PC-3 (cell line): ENCODE measurements at regions not wholly inside any gene's neighbourhood (a gene's known extent, or its start where the extent isn't known, plus 50 kb on each side); places are given as distances from the start of the nearest gene placed in this dataset.

ENCODE experiments used
- ATAC-seq: fragments of 200-7000 bp; cut with Tn5 transposase; 2 replicates; pipeline ENCODE4 v1.9.1; 2020; ENCODE audit warnings: mild to moderate bottlenecking, moderate library complexity
- BruUV-seq: library from RNA; stranded (reverse); fragments of 400-500 nt; replicated peaks from 2 replicates; lab custom pipeline; 2021; lab: Mats Ljungman, UMichigan
- CTCF ChIA-PET: fragments of 300-600 bp; sonication (Branson Sonifier 250); formaldehyde crosslinking; loops from one replicate; lab custom pipeline; 2022; ENCODE audit warnings: antibody characterized with exemption; lab: Charles Lee
- POLR2A ChIA-PET: fragments of 300-600 bp; sonication (Branson Sonifier 250); formaldehyde crosslinking; loops from one replicate; lab custom pipeline; 2022; ENCODE audit warnings: antibody characterized with exemption; ENCODE audit not compliant: unreplicated experiment; lab: Charles Lee
- DNase-seq: peaks from one replicate; pipeline ENCODE4 v3.0.0-alpha.2; 2015
- H2AFZ ChIP-seq: fragments of 300-600 bp; sonication (generic); 2 replicates; pipeline ENCODE4 v1.6.0; 2016; ENCODE audit warnings: antibody characterized with exemption, low read length
- H3F3A ChIP-seq: fragments of 300-600 bp; sonication (generic); one replicate; pipeline ENCODE4 v1.6.0; 2017; ENCODE audit warnings: antibody characterized with exemption, low read length, control low read depth, mild to moderate bottlenecking; ENCODE audit not compliant: unreplicated experiment
- H3K27ac ChIP-seq: fragments of 300-600 bp; sonication (generic); 2 replicates; pipeline ENCODE4 v1.5.1; 2016; ENCODE audit warnings: mild to moderate bottlenecking, low read length
- H3K27me3 ChIP-seq: fragments of 300-600 bp; sonication (generic); 2 replicates; pipeline ENCODE4 v1.6.1; 2016; ENCODE audit warnings: low read length, mixed read lengths
- H3K36me3 ChIP-seq: fragments of 300-600 bp; sonication (generic); 2 replicates; pipeline ENCODE4 v1.6.1; 2016; ENCODE audit warnings: low read depth, mixed run types, low read length, mixed read lengths
- H3K4me1 ChIP-seq: fragments of 300-600 bp; sonication (generic); 2 replicates; pipeline ENCODE4 v1.5.1; 2016; ENCODE audit warnings: low read length; ENCODE audit not compliant: insufficient read depth
- H3K4me2 ChIP-seq: fragments of 300-600 bp; sonication (generic); 2 replicates; pipeline ENCODE4 v1.6.0; 2016; ENCODE audit warnings: low read length
- H3K4me3 ChIP-seq: fragments of 300-600 bp; sonication (generic); 2 replicates; pipeline ENCODE4 v1.5.1; 2016; ENCODE audit warnings: mild to moderate bottlenecking, low read length, mixed read lengths
- H3K79me2 ChIP-seq: fragments of 300-600 bp; sonication (generic); 2 replicates; pipeline ENCODE4 v1.6.1; 2017; ENCODE audit warnings: low read length, mixed read lengths
- H3K9ac ChIP-seq: fragments of 300-600 bp; sonication (generic); 2 replicates; pipeline ENCODE4 v1.6.0; 2016; ENCODE audit warnings: mild to moderate bottlenecking, low read length
- H3K9me2 ChIP-seq: fragments of 300-600 bp; sonication (generic); replicated peaks from 2 replicates; pipeline ENCODE4 v1.6.1; 2016; ENCODE audit warnings: mixed run types, low read length, mixed read lengths
- H3K9me3 ChIP-seq: fragments of 300-600 bp; sonication (generic); 2 replicates; pipeline ENCODE4 v1.6.1; 2016; ENCODE audit warnings: low read length, mixed read lengths
- H4K20me1 ChIP-seq: fragments of 300-600 bp; sonication (generic); 2 replicates; pipeline ENCODE4 v1.6.1; 2016; ENCODE audit warnings: low read length, mixed read lengths
- EZH2 ChIP-seq: fragments of 300-600 bp; sonication (generic); IDR thresholded peaks from one replicate; pipeline ENCODE4 v1.6.1; 2017; ENCODE audit warnings: antibody characterized with exemption, mild to moderate bottlenecking, low read length; ENCODE audit not compliant: unreplicated experiment
- EZH2phosphoT487 ChIP-seq: fragments of 300-600 bp; sonication (generic); IDR thresholded peaks from 2 replicates; pipeline ENCODE4 v1.6.1; 2018; ENCODE audit warnings: mild to moderate bottlenecking, antibody characterized with exemption, low read length, borderline replicate concordance
- intact Hi-C: fragments of 100-400 bp; cut with micrococcal nuclease; formaldehyde crosslinking; loops from 2 replicates; pipeline ENCODE4 v1.9.0; 2023
- TF ChIP-seq, protein P1 (sequence below): fragments of 300-600 bp; sonication (generic); conservative IDR thresholded peaks from 2 replicates; pipeline ENCODE4 v1.5.1; 2017; ENCODE audit warnings: antibody characterized with exemption, low read depth, mild to moderate bottlenecking, low read length

DNA sequence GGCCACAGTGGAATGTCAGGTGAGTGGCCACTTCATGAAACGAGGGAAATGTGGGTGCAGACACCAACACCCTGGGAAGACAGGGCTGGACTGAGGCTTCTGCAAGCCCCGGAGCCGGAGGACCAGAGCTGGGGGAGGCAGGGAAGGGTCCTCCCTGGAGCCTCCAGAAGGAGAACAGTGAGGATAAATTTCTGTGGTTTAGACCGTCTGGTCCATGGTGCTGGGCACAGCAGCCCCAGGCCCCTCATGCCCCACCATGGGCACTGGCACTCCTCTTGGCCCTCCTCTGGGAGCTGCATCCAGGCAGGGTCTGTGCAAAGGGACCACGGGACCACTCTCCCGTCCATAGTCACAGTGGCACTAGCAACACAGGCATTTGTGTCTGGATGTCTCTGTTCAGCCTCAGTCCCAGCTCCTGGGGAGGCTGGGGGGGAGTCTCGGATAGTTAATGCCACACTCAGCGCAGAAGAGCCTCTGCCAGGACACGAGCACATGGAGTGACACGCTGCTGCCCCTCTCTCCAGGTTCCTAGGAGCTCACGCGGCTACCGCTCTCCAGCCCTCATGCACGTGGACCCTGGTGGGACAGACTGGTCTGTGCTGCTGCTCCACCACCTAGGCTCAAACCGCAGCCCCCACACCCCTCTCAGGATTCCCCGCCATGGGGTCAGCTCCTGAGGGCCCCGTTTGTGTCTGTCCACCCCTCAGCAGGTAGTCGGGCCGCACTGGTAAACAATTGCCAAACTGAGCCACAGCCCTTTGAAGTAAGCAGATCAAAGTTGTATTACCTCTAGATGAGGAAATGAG lies 305.9 kb upstream of the SALL3 start:
- no peak overlapping the region for H3K4me2 ChIP-seq
- no peaks in the 10 kb centered on the region for H3F3A ChIP-seq
- H2AFZ ChIP-seq, result no peak overlapping the region
- H3K27ac ChIP-seq, result no peak overlapping the region
- ATAC-seq (no peak), DNase-seq (no peak)
- H3K9ac ChIP-seq, result no peak overlapping the region
- no peaks in the 10 kb centered on the region for H3K9me2 ChIP-seq
- H4K20me1 ChIP-seq, result no peaks in the 10 kb centered on the region
- H3K79me2 ChIP-seq, result no peaks in the 10 kb centered on the region
- peaks cover 64% of the 10 kb centered on the region for H3K27me3 ChIP-seq
- intact Hi-C loops, result no loop called here
- ChIA-PET CTCF (no interaction called here), POLR2A (no interaction called here)
- H3K9me3 ChIP-seq, result no peaks in the 10 kb centered on the region
- no peaks in the 10 kb centered on the region for H3K4me1 ChIP-seq
- no peaks in the 10 kb centered on the region for H3K36me3 ChIP-seq
- TF ChIP-seq EZH2, result no peak
- no peak for TF ChIP-seq EZH2phosphoT487
- TF ChIP-seq, protein P1, sequence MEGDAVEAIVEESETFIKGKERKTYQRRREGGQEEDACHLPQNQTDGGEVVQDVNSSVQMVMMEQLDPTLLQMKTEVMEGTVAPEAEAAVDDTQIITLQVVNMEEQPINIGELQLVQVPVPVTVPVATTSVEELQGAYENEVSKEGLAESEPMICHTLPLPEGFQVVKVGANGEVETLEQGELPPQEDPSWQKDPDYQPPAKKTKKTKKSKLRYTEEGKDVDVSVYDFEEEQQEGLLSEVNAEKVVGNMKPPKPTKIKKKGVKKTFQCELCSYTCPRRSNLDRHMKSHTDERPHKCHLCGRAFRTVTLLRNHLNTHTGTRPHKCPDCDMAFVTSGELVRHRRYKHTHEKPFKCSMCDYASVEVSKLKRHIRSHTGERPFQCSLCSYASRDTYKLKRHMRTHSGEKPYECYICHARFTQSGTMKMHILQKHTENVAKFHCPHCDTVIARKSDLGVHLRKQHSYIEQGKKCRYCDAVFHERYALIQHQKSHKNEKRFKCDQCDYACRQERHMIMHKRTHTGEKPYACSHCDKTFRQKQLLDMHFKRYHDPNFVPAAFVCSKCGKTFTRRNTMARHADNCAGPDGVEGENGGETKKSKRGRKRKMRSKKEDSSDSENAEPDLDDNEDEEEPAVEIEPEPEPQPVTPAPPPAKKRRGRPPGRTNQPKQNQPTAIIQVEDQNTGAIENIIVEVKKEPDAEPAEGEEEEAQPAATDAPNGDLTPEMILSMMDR, result no peak
- H3K4me3 ChIP-seq, result no peak overlapping the region
- BruUV-seq, result no TSS peak

DNA sequence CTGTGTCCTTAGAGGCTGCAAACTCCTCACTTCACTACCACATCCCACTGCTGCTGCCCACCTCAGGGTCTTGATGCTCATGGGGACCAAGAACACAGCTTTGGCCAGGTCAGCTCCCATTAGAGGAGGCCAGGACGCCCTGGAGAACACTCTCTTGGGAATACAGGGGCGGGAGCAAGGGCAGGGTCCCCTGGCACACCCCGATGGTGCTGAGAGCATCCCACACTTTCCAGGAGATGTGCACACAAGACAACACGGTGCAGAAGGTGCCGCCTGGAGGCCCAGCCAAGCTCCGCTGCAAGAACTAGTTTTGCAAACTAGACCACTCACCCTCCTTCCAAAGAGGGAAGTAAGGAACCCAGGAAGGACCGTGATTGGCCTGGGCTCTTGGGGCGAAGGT lies 304.4 kb upstream of the SALL3 start:
- H3K4me2 ChIP-seq, result no peak overlapping the region
- intact Hi-C loops, result no loop called here
- no peaks in the 10 kb centered on the region for H3K36me3 ChIP-seq
- H3K79me2 ChIP-seq, result no peaks in the 10 kb centered on the region
- H3K27me3 ChIP-seq, result peaks cover 77% of the 10 kb centered on the region
- BruUV-seq, result no TSS peak
- H4K20me1 ChIP-seq, result no peaks in the 10 kb centered on the region
- H3K4me1 ChIP-seq, result no peaks in the 10 kb centered on the region
- H3K9me2 ChIP-seq, result no peaks in the 10 kb centered on the region
- no peaks in the 10 kb centered on the region for H3K9me3 ChIP-seq
- TF ChIP-seq, protein P1, result no peak
- TF ChIP-seq EZH2 (no peak), EZH2phosphoT487 (no peak)
- DNase-seq (no peak), ATAC-seq (no peak)
- H3K9ac ChIP-seq, result no peak overlapping the region
- no peaks in the 10 kb centered on the region for H3F3A ChIP-seq
- H3K4me3 ChIP-seq, result no peak overlapping the region
- POLR2A ChIA-PET, result no interaction called here
- CTCF ChIA-PET, result no interaction called here
- H3K27ac ChIP-seq, result no peak overlapping the region
- no peak overlapping the region for H2AFZ ChIP-seq
